Activated gamma-delta T cell treated with Interleukin-2 at 50 U/mL for 16 hours (primary cell): ENCODE measurements at regions not wholly inside any gene's neighbourhood (a gene's known extent, or its start where the extent isn't known, plus 50 kb on each side); places are given as distances from the start of the nearest gene placed in this dataset.

Experiments
- DNase-seq: peaks from one replicate; pipeline ENCODE4 v3.0.0-alpha.2; 2020

- no peak for DNase-seq
Observed at GRCh38 chr11:10388101-10388500, 67.0 kb upstream of the AMPD3 start.

GRCh38 chr11:10388574-10388973 lies 66.5 kb upstream of the AMPD3 start:
- no peak for DNase-seq

DNA sequence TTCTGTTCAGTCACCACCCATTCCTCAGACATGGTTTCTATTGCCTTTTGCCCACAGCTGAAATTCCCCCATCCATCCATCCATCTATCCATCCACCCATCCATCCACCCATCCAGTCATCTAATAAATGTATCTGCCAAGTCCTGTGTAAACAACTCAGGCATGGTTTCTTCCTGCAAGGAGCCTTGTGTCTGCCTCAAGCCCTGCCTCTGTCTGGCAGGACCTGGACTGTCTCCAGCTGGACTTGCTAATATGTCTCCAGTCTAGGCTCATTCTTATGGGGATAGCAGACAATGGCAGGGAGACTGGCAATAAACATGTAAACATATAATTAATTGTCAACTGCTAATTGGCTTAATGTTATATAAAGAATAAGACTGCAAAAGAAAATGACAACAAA lies 64.7 kb upstream of the AMPD3 start:
- DNase-seq: no peak

GRCh38 chr11:10392095-10393079 lies 62.7 kb upstream of the AMPD3 start:
- DNase-seq: no peak

- no peak for DNase-seq
Observed at GRCh38 chr11:10394229-10395101, 60.6 kb upstream of the AMPD3 start.

GRCh38 chr11:10395166-10395897 lies 59.7 kb upstream of the AMPD3 start:
- no peak for DNase-seq

GRCh38 chr11:10396771-10397170 lies 58.3 kb upstream of the AMPD3 start:
- no peak for DNase-seq

GRCh38 chr11:10397226-10397987 lies 57.7 kb upstream of the AMPD3 start:
- DNase-seq: no peak

DNA sequence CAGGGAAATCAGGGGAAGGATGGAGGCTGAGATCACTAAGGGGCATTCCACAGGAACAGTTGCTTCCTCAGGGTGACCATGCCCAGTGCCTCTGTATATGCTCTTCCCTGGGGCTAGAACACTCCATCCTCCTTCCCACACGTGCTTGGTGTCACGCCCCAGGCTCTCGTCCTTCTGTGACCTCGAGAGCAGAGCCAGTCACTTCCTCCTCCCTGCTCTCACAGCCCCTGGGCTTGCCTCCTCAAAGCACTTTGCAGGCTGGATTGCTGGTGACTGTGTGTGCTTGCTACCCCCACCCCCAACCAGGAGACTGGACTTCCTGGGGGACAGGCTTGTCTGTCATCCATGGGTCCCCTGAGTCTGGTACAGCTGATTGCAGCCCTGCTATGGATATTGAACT lies 56.5 kb upstream of the AMPD3 start:
- DNase-seq: no peak

DNA sequence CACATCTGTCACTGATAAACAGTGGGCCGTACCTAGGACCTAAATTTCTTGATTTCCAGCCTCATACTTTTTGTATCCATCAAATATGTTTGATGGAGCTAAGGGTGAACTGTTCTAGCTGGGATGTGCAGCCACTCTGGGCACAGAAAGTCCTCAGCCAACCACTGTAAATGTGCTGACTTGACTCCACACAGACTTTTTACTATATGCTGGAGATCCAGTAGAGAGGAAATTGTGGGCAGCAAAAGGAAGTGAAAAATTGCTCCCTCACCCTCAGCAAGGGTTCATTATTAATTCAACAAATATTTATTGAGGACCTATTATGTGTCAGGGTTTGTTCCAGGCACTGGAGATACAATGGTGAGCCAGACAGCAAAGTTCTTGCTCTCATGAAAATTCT lies 54.2 kb upstream of the AMPD3 start:
- DNase-seq: no peak

DNA sequence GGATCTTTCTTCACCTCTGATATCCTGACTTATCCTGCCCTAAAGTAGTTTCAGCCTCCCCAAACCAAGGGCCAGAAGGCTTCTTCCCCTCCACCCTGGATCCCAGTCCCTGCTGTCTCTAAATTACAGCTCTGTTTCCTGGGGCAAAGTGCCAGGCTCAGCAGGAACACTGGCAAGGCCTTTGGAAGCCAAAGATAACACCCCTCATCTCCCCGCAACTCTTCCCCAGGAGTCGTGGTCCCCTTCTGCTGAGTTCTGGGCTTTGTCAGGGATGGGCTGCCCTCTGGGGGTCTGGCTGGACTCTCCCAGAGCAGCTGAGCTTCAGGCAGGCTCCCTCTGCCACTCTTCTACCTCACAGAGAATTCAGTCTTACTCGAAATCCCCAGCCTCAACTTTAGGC lies 53.8 kb upstream of the AMPD3 start:
- DNase-seq: no peak

- DNase-seq: no peak
Observed at GRCh38 chr11:10401696-10402392, 53.2 kb upstream of the AMPD3 start.
